ENCODE measurements at regions not wholly inside any gene's neighbourhood (a gene's known extent, or its start where the extent isn't known, plus 50 kb on each side); places are given as distances from the start of the nearest gene placed in this dataset.
"Not testable (repeated sequence)": the region's sequence is repeated elsewhere in the genome, so short reads cannot be mapped to it uniquely, and the experiment has no call there.

DNA sequence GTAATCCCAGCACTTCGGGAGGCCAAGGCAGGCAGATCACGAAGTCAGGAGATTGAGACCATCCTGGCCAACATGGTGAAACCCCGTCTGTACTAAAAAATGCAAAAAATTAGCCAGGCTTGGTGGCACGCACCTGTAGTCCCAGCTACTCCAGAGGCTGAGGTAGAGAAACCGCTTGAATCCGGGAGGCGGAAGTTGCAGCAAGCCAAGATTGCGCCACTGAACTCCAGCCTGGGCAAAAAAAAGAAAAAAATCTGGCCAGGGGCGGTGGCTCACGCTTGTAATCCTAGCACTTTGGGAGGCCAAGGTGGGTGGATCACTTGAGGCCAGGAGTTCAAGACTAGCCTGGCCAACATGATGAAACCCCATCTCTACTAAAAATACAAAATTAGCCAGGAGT is 722.7 kb downstream of the FSCB start:
- TF ChIP-seq POLR2A (IDR thresholded peaks at IDR 0.05; ENCODE audit: low read depth, low read length); CEBPB (IDR thresholded peaks at IDR 0.05; ENCODE audit: low read depth, low read length); MAFK (IDR thresholded peaks at IDR 0.05; ENCODE audit: low read depth, low read length); MXI1 (IDR thresholded peaks at IDR 0.05; ENCODE audit: borderline replicate concordance, low read depth, low read length); RAD21 (IDR thresholded peaks at IDR 0.05; ENCODE audit: low read length); CHD1 (IDR thresholded peaks at IDR 0.05; ENCODE audit: low read depth, low read length); SMC3 (IDR thresholded peaks at IDR 0.05; ENCODE audit: low read depth, low read length); RFX5 (IDR thresholded peaks at IDR 0.05; ENCODE audit: low read depth, low read length); FOS (IDR thresholded peaks at IDR 0.05; ENCODE audit: low read depth, low read length); RCOR1 (IDR thresholded peaks at IDR 0.05; ENCODE audit: insufficient replicate concordance, low read length); BHLHE40 (IDR thresholded peaks at IDR 0.05; ENCODE audit: low read depth, low read length): not testable (repeated sequence)
- TF ChIP-seq, protein P1, sequence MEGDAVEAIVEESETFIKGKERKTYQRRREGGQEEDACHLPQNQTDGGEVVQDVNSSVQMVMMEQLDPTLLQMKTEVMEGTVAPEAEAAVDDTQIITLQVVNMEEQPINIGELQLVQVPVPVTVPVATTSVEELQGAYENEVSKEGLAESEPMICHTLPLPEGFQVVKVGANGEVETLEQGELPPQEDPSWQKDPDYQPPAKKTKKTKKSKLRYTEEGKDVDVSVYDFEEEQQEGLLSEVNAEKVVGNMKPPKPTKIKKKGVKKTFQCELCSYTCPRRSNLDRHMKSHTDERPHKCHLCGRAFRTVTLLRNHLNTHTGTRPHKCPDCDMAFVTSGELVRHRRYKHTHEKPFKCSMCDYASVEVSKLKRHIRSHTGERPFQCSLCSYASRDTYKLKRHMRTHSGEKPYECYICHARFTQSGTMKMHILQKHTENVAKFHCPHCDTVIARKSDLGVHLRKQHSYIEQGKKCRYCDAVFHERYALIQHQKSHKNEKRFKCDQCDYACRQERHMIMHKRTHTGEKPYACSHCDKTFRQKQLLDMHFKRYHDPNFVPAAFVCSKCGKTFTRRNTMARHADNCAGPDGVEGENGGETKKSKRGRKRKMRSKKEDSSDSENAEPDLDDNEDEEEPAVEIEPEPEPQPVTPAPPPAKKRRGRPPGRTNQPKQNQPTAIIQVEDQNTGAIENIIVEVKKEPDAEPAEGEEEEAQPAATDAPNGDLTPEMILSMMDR (conservative IDR thresholded peaks at IDR 0.05; ENCODE audit: low read depth, low read length): not testable (repeated sequence)
- TF ChIP-seq, protein P2, sequence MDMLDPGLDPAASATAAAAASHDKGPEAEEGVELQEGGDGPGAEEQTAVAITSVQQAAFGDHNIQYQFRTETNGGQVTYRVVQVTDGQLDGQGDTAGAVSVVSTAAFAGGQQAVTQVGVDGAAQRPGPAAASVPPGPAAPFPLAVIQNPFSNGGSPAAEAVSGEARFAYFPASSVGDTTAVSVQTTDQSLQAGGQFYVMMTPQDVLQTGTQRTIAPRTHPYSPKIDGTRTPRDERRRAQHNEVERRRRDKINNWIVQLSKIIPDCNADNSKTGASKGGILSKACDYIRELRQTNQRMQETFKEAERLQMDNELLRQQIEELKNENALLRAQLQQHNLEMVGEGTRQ (IDR thresholded peaks at IDR 0.05; ENCODE audit: low read depth, low read length): not testable (repeated sequence)
